ENCODE measurements at regions not wholly inside any gene's neighbourhood (a gene's known extent, or its start where the extent isn't known, plus 50 kb on each side); places are given as distances from the start of the nearest gene placed in this dataset.

DNA sequence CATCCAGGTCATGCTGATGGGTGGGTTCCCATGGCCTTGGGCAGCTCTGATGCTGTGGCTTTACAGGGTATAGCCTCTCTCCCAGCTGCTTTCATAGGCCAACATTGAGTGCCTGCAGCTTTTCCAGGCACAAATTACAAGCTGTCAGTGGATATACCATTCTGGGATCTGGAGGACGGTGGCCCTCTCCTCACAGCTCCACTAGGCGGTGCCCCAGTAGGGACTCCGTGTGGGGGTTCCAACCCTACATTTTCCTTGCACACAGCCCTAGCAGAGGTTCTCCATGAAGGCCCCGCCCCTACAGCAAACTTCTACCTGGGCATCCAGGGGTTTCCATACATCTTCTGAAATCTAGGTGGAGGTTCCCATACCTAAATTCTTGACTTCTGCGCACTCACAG, 602.6 kb upstream of the HS3ST5 start (continued):
- TF ChIP-seq, protein P1, sequence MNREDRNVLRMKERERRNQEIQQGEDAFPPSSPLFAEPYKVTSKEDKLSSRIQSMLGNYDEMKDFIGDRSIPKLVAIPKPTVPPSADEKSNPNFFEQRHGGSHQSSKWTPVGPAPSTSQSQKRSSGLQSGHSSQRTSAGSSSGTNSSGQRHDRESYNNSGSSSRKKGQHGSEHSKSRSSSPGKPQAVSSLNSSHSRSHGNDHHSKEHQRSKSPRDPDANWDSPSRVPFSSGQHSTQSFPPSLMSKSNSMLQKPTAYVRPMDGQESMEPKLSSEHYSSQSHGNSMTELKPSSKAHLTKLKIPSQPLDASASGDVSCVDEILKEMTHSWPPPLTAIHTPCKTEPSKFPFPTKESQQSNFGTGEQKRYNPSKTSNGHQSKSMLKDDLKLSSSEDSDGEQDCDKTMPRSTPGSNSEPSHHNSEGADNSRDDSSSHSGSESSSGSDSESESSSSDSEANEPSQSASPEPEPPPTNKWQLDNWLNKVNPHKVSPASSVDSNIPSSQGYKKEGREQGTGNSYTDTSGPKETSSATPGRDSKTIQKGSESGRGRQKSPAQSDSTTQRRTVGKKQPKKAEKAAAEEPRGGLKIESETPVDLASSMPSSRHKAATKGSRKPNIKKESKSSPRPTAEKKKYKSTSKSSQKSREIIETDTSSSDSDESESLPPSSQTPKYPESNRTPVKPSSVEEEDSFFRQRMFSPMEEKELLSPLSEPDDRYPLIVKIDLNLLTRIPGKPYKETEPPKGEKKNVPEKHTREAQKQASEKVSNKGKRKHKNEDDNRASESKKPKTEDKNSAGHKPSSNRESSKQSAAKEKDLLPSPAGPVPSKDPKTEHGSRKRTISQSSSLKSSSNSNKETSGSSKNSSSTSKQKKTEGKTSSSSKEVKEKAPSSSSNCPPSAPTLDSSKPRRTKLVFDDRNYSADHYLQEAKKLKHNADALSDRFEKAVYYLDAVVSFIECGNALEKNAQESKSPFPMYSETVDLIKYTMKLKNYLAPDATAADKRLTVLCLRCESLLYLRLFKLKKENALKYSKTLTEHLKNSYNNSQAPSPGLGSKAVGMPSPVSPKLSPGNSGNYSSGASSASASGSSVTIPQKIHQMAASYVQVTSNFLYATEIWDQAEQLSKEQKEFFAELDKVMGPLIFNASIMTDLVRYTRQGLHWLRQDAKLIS (CRISPR knock-in tag; IDR thresholded peaks at IDR 0.05; ENCODE audit: borderline replicate concordance) = no peak
- TF ChIP-seq, protein P2, sequence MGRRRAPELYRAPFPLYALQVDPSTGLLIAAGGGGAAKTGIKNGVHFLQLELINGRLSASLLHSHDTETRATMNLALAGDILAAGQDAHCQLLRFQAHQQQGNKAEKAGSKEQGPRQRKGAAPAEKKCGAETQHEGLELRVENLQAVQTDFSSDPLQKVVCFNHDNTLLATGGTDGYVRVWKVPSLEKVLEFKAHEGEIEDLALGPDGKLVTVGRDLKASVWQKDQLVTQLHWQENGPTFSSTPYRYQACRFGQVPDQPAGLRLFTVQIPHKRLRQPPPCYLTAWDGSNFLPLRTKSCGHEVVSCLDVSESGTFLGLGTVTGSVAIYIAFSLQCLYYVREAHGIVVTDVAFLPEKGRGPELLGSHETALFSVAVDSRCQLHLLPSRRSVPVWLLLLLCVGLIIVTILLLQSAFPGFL (CRISPR knock-in tag; IDR thresholded peaks at IDR 0.05; ENCODE audit: borderline replicate concordance) = no peak
- TF ChIP-seq, protein P3, sequence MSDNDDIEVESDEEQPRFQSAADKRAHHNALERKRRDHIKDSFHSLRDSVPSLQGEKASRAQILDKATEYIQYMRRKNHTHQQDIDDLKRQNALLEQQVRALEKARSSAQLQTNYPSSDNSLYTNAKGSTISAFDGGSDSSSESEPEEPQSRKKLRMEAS (CRISPR knock-in tag; IDR thresholded peaks at IDR 0.05) = no peak
- TF ChIP-seq, protein P4, sequence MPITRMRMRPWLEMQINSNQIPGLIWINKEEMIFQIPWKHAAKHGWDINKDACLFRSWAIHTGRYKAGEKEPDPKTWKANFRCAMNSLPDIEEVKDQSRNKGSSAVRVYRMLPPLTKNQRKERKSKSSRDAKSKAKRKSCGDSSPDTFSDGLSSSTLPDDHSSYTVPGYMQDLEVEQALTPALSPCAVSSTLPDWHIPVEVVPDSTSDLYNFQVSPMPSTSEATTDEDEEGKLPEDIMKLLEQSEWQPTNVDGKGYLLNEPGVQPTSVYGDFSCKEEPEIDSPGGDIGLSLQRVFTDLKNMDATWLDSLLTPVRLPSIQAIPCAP (CRISPR knock-in tag; IDR thresholded peaks at IDR 0.05) = no peak
- TF ChIP-seq, protein P5, sequence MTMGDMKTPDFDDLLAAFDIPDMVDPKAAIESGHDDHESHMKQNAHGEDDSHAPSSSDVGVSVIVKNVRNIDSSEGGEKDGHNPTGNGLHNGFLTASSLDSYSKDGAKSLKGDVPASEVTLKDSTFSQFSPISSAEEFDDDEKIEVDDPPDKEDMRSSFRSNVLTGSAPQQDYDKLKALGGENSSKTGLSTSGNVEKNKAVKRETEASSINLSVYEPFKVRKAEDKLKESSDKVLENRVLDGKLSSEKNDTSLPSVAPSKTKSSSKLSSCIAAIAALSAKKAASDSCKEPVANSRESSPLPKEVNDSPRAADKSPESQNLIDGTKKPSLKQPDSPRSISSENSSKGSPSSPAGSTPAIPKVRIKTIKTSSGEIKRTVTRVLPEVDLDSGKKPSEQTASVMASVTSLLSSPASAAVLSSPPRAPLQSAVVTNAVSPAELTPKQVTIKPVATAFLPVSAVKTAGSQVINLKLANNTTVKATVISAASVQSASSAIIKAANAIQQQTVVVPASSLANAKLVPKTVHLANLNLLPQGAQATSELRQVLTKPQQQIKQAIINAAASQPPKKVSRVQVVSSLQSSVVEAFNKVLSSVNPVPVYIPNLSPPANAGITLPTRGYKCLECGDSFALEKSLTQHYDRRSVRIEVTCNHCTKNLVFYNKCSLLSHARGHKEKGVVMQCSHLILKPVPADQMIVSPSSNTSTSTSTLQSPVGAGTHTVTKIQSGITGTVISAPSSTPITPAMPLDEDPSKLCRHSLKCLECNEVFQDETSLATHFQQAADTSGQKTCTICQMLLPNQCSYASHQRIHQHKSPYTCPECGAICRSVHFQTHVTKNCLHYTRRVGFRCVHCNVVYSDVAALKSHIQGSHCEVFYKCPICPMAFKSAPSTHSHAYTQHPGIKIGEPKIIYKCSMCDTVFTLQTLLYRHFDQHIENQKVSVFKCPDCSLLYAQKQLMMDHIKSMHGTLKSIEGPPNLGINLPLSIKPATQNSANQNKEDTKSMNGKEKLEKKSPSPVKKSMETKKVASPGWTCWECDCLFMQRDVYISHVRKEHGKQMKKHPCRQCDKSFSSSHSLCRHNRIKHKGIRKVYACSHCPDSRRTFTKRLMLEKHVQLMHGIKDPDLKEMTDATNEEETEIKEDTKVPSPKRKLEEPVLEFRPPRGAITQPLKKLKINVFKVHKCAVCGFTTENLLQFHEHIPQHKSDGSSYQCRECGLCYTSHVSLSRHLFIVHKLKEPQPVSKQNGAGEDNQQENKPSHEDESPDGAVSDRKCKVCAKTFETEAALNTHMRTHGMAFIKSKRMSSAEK (CRISPR knock-in tag; IDR thresholded peaks at IDR 0.05; ENCODE audit: borderline replicate concordance) = no peak
- TF ChIP-seq, protein P6, sequence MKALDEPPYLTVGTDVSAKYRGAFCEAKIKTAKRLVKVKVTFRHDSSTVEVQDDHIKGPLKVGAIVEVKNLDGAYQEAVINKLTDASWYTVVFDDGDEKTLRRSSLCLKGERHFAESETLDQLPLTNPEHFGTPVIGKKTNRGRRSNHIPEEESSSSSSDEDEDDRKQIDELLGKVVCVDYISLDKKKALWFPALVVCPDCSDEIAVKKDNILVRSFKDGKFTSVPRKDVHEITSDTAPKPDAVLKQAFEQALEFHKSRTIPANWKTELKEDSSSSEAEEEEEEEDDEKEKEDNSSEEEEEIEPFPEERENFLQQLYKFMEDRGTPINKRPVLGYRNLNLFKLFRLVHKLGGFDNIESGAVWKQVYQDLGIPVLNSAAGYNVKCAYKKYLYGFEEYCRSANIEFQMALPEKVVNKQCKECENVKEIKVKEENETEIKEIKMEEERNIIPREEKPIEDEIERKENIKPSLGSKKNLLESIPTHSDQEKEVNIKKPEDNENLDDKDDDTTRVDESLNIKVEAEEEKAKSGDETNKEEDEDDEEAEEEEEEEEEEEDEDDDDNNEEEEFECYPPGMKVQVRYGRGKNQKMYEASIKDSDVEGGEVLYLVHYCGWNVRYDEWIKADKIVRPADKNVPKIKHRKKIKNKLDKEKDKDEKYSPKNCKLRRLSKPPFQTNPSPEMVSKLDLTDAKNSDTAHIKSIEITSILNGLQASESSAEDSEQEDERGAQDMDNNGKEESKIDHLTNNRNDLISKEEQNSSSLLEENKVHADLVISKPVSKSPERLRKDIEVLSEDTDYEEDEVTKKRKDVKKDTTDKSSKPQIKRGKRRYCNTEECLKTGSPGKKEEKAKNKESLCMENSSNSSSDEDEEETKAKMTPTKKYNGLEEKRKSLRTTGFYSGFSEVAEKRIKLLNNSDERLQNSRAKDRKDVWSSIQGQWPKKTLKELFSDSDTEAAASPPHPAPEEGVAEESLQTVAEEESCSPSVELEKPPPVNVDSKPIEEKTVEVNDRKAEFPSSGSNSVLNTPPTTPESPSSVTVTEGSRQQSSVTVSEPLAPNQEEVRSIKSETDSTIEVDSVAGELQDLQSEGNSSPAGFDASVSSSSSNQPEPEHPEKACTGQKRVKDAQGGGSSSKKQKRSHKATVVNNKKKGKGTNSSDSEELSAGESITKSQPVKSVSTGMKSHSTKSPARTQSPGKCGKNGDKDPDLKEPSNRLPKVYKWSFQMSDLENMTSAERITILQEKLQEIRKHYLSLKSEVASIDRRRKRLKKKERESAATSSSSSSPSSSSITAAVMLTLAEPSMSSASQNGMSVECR (CRISPR knock-in tag; IDR thresholded peaks at IDR 0.05; ENCODE audit: borderline replicate concordance) = no peak
- TF ChIP-seq ZNF121 (CRISPR knock-in tag; IDR thresholded peaks at IDR 0.05) (no peak), TEAD1 (CRISPR knock-in tag; IDR thresholded peaks at IDR 0.05) (no peak), RORB (CRISPR knock-in tag; IDR thresholded peaks at IDR 0.05) (no peak), EMX1 (CRISPR knock-in tag; IDR thresholded peaks at IDR 0.05) (no peak)
- TF ChIP-seq, protein P7, sequence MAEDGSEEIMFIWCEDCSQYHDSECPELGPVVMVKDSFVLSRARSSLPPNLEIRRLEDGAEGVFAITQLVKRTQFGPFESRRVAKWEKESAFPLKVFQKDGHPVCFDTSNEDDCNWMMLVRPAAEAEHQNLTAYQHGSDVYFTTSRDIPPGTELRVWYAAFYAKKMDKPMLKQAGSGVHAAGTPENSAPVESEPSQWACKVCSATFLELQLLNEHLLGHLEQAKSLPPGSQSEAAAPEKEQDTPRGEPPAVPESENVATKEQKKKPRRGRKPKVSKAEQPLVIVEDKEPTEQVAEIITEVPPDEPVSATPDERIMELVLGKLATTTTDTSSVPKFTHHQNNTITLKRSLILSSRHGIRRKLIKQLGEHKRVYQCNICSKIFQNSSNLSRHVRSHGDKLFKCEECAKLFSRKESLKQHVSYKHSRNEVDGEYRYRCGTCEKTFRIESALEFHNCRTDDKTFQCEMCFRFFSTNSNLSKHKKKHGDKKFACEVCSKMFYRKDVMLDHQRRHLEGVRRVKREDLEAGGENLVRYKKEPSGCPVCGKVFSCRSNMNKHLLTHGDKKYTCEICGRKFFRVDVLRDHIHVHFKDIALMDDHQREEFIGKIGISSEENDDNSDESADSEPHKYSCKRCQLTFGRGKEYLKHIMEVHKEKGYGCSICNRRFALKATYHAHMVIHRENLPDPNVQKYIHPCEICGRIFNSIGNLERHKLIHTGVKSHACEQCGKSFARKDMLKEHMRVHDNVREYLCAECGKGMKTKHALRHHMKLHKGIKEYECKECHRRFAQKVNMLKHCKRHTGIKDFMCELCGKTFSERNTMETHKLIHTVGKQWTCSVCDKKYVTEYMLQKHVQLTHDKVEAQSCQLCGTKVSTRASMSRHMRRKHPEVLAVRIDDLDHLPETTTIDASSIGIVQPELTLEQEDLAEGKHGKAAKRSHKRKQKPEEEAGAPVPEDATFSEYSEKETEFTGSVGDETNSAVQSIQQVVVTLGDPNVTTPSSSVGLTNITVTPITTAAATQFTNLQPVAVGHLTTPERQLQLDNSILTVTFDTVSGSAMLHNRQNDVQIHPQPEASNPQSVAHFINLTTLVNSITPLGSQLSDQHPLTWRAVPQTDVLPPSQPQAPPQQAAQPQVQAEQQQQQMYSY (CRISPR knock-in tag; IDR thresholded peaks at IDR 0.05) = no peak
